Lower lobe of right lung (tissue), 2 donors: ENCODE measurements at regions not wholly inside any gene's neighbourhood (a gene's known extent, or its start where the extent isn't known, plus 50 kb on each side); places are given as distances from the start of the nearest gene placed in this dataset.

ENCODE experiments used
- ATAC-seq, 2 donors: fragments of 200-7000 bp; cut with Tn5 transposase; one replicate each; pipeline ENCODE4 v1.9.1; 2020 to 2022; ENCODE audit warnings: mild to moderate bottlenecking in 2 of 2, moderate library complexity in 2 of 2
- DNase-seq: peaks from one replicate; pipeline ENCODE4 v3.0.0-alpha.2; 2020
- H3K27ac ChIP-seq: fragments of 200-600 bp; one replicate; pipeline ENCODE4 v1.8.0; 2022
- H3K27me3 ChIP-seq: fragments of 200-600 bp; one replicate; pipeline ENCODE4 v1.8.0; 2022; ENCODE audit warnings: low read depth
- H3K36me3 ChIP-seq: fragments of 200-600 bp; one replicate; pipeline ENCODE4 v1.8.0; 2022; ENCODE audit warnings: mild to moderate bottlenecking
- H3K4me1 ChIP-seq: fragments of 200-600 bp; one replicate; pipeline ENCODE4 v1.8.0; 2022
- H3K4me3 ChIP-seq: fragments of 200-600 bp; one replicate; pipeline ENCODE4 v1.8.0; 2022; ENCODE audit warnings: mild to moderate bottlenecking
- H3K9me3 ChIP-seq: fragments of 200-600 bp; one replicate; pipeline ENCODE4 v1.8.0; 2022
- intact Hi-C: fragments of 100-400 bp; cut with DNase I; formaldehyde crosslinking; loops from one replicate; pipeline ENCODE4 v1.11.0; 2022
- TF ChIP-seq, protein P1 (sequence below): fragments of 200-600 bp; IDR thresholded peaks from one replicate; pipeline ENCODE4 v1.8.0; 2022; ENCODE audit warnings: antibody characterized with exemption, mild to moderate bottlenecking
- donor health status: DM: no; HTN: yes; CAD: no; lungs with severe emphysema.

DNA sequence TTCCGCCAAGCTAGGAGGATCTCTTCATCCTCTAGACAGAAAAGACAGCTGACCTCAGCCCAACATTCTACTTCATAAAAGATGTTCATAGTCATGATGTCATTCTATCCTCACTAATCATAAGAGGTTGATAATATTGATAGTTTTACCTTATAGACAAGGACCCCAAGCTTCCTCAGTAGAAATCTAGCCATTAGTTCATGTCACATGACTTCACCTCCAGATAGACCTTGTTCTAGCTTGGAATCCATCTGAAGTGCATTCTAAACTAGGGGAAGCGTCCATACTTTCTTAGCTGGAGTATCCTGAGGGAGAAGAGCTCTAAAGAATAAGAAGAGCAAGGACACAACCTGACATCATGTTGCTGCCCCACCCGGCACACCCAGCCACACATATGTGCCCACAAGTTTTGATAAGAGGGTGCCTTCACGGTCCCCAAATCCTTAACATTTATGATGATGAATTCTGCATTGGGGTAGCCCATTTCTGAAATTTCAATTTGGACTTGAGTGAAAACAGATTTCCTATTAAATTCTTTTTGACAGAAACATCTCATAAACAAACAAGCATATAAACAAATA lies 292.5 kb upstream of the STXBP5 start:
- intact Hi-C loops = no loop called here
- Histone ChIP-seq H3K36me3 (no peaks in the 10 kb centered on the region), H3K27me3 (no peaks in the 10 kb centered on the region), H3K27ac (no peak overlapping the region), H3K9me3 (no peaks in the 10 kb centered on the region), H3K4me1 (peaks cover 17% of the 10 kb centered on the region), H3K4me3 (no peak overlapping the region)
- ATAC-seq (no peak), DNase-seq (no peak)
- TF ChIP-seq, protein P1, sequence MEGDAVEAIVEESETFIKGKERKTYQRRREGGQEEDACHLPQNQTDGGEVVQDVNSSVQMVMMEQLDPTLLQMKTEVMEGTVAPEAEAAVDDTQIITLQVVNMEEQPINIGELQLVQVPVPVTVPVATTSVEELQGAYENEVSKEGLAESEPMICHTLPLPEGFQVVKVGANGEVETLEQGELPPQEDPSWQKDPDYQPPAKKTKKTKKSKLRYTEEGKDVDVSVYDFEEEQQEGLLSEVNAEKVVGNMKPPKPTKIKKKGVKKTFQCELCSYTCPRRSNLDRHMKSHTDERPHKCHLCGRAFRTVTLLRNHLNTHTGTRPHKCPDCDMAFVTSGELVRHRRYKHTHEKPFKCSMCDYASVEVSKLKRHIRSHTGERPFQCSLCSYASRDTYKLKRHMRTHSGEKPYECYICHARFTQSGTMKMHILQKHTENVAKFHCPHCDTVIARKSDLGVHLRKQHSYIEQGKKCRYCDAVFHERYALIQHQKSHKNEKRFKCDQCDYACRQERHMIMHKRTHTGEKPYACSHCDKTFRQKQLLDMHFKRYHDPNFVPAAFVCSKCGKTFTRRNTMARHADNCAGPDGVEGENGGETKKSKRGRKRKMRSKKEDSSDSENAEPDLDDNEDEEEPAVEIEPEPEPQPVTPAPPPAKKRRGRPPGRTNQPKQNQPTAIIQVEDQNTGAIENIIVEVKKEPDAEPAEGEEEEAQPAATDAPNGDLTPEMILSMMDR = no peak

DNA sequence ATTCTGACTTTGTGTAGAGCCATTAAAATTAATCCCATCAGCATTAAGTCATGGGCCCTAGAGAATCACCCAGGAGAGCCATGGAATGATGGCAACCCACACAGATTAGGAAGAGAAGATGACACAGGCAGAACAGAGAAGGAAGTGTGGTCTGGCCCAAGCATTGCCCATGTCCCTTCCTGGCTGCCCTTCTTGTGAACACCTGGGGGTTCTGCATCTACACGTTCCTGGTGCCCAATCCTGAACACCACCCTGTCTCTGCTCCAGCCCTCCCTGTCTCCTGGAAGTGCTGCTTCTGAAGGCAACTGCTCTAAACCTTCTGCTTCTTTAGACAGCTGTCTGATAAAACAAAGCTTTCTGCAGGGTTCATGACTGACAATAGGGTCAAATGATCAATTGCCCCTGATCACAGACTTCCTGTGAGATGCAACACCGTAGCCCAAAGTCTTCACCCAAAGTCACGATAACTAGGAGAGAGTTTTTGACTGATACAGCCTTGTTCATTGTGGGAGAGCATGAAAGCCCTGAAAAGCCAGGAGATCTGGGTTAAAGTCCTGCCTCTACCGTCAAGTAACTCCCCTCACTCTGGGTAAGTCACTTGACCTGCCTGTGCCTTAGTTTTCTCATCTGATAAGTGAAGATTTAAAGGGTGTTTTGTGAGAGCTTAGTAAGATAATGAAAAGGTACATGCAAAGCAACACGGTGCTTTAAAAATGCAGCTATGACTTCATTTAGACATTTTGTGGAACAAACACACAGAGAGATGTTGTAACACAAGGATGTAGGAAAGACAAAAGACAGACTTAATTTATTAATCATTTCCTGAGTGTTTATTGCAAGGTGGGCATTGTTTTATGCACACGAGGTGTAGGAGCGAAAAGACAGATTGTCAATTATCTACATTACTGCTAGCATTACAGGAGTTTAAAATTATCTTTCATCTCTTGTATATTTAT lies 291.2 kb upstream of the STXBP5 start:
- no peaks in the 10 kb centered on the region for H3K27me3 ChIP-seq
- no peak overlapping the region for H3K4me3 ChIP-seq
- peaks cover 17% of the 10 kb centered on the region for H3K4me1 ChIP-seq
- TF ChIP-seq, protein P1 = no peak
- no peaks in the 10 kb centered on the region for H3K36me3 ChIP-seq
- ATAC-seq (no peak), DNase-seq (no peak)
- intact Hi-C loops = no loop called here
- no peaks in the 10 kb centered on the region for H3K9me3 ChIP-seq
- peak overlapping the region; percentile 71 for H3K27ac ChIP-seq

DNA sequence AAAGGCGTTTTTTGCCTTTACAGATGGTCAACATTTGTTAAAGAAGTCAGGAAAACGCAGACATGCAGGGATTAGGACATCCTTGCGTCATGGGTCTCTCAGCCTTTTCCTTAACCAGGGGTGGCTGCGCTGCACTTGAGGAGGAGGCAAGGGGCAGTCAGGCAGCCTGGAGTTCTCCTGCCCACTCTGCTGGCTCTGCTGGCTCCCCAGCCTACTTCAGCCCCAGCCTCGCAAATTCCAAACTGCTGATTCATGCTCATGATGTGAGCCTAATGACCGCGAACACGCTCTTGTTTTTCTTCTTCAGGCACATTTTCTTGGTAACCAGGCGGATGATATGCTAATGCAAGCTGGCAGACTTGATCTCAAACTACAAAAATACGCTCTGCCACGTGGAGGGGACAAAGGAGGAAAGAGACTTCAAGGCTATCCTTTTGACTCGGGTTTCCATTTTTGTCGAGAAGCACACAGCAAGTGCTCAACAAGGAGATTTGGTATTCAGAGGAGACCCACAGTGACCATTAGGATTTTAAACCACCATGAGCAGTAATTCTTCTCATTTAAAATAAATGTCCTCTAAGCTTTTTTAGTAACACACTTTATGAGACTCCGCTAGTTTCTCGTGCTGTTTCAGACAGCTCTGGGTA lies 290.3 kb upstream of the STXBP5 start:
- H3K27me3 ChIP-seq = no peaks in the 10 kb centered on the region
- peaks cover 17% of the 10 kb centered on the region for H3K4me1 ChIP-seq
- H3K9me3 ChIP-seq = no peaks in the 10 kb centered on the region
- peak overlapping the region; percentile 25 for H3K4me3 ChIP-seq
- DNase-seq (peak; percentile 75), ATAC-seq (peak; percentile 93 to 95)
- TF ChIP-seq, protein P1 = no peak
- H3K27ac ChIP-seq = peak overlapping the region; percentile 71
- intact Hi-C loops = no loop called here
- no peaks in the 10 kb centered on the region for H3K36me3 ChIP-seq

DNA sequence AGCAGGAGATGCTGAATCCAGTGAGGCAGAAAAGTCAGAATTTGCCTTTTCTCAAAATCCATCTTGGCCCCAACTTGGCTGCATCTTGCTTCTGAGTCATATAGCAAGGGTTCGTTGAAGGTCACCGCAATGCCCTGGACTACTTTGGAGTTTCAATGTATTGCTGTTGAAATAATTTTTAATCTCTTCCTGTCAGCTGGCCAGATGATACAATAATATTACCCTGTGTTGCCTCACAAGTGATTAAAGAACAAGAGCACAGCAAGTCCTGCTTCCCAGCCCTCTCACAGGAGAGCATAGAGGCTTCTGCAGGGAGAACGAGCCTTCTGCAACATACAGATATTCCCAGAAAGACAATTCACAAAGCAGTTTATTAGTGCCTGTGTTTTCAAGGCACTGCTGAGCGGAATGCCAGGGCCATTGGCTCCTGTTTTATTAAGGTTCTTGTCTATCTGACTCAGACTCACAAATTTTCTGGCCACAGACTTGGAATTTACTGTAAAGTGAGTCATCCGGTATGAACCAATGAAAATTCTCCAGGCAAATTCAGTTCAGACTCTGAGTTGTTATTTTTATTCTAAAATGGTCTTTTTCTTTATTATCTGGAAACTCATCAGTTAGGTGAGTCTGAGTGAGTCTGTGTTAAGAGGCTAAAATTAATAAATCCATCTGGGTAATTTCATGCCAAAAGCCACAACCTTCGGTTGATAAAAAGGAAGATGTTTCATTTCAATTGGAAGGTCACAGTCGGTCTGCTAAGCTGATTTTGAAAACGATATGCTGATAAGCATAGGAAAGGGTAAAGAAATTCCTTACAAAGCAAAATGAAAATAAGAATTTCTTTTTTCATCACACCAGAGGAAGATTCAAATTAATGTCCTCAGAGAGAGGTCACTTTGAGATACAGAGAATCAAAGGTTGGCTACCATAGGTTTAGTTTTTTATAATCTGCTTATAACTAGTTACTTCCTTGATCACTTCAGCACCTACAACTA lies 289.4 kb upstream of the STXBP5 start:
- Histone ChIP-seq H3K9me3 (no peaks in the 10 kb centered on the region), H3K4me1 (peaks cover 17% of the 10 kb centered on the region), H3K27ac (peak overlapping the region; percentile 71), H3K27me3 (no peaks in the 10 kb centered on the region), H3K36me3 (no peaks in the 10 kb centered on the region), H3K4me3 (peak overlapping the region; percentile 25)
- TF ChIP-seq, protein P1 = no peak
- no peak for DNase-seq
- intact Hi-C loops = no loop called here
- ATAC-seq = peak; percentile 44 to 66

DNA sequence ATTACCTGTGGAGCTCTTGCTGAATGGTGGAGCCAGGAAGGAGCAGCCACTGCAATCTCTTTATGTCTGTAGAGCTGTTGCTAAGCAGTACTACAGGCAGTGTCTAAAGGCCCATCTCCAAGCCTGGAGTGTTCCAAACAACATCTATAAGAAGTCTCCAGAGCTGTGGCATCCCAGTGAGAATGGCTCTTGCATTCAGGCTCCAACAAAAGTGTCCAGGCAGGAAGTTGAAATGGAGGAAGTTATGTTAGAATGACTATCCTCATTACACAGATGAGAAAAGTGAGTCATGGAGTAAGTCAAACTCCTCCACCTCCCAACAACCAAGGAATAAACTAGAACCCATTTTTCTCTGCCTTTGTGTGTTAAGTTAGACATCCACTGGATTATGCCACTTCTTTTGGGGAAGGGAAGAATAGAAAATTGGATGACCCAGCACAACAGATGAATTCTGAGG lies 288.5 kb upstream of the STXBP5 start:
- Histone ChIP-seq H3K4me3 (no peak overlapping the region), H3K9me3 (no peaks in the 10 kb centered on the region), H3K36me3 (no peaks in the 10 kb centered on the region), H3K27ac (no peak overlapping the region), H3K27me3 (no peaks in the 10 kb centered on the region), H3K4me1 (peaks cover 17% of the 10 kb centered on the region)
- ATAC-seq (no peak), DNase-seq (no peak)
- TF ChIP-seq, protein P1 = no peak
- intact Hi-C loops = no loop called here
